B cell (primary cell): ENCODE measurements at regions not wholly inside any gene's neighbourhood (a gene's known extent, or its start where the extent isn't known, plus 50 kb on each side); places are given as distances from the start of the nearest gene placed in this dataset.

Source experiments
- ATAC-seq: fragments of 200-7000 bp; cut with Tn5 transposase; one replicate; pipeline ENCODE4 v1.10.0; 2021; ENCODE audit warnings: low read depth, mild to moderate bottlenecking, moderate number of reproducible peaks, moderate library complexity
- CTCF ChIA-PET: fragments of 350-600 bp; sonication (Branson Sonifier 250); formaldehyde crosslinking; loops from one replicate; lab custom pipeline; 2021; ENCODE audit warnings: antibody characterized with exemption, inconsistent platforms; lab: Charles Lee
- POLR2A ChIA-PET: fragments of 350-600 bp; sonication (Branson Sonifier 250); formaldehyde crosslinking; loops from one replicate; lab custom pipeline; 2021; ENCODE audit warnings: antibody characterized with exemption; lab: Charles Lee
- DNase-seq: peaks from one replicate; pipeline ENCODE4 v3.0.0; 2013
- H2AFZ ChIP-seq: 2 replicates; pipeline ENCODE4 v1.6.1; 2012; ENCODE audit warnings: mild to moderate bottlenecking, low read depth, low read length; ENCODE audit not compliant: insufficient read depth, poor library complexity, severe bottlenecking
- H3K27ac ChIP-seq, 2 donors: 1 replicate in 1 of 2; 2 replicates in 1 of 2; pipeline ENCODE4 v1.5.1; 2012 to 2013; ENCODE audit warnings: low read length in 2 of 2, mild to moderate bottlenecking in 2 of 2, moderate library complexity in 1 of 2
- H3K27me3 ChIP-seq, 4 experiments: fragments of 200-600 bp in 1 of 4; sonication (generic) in 1 of 4; replicated peaks in 1 of 4; 1 replicate in 2 of 4; 2 replicates in 2 of 4; pipeline versions ENCODE4 v1.6.1 to v1.7.0; 2013 to 2016; ENCODE audit warnings: low read length in 3 of 4, mild to moderate bottlenecking in 2 of 4, mixed read lengths in 1 of 4, moderate library complexity in 1 of 4; ENCODE audit not compliant: insufficient read depth in 4 of 4, control insufficient read depth in 3 of 4; ENCODE audit errors: control extremely low read depth in 1 of 4
- H3K36me3 ChIP-seq, 2 experiments: replicated peaks in 1 of 2; 1 replicate in 1 of 2; 2 replicates in 1 of 2; pipeline versions ENCODE4 v1.6.1 to v1.7.1; 2013; ENCODE audit warnings: low read length in 1 of 2; ENCODE audit not compliant: insufficient read depth in 2 of 2, control insufficient read depth in 1 of 2; ENCODE audit errors: control extremely low read depth in 1 of 2, extremely low read depth in 1 of 2
- H3K4me1 ChIP-seq, 2 donors: fragments of 200-600 bp in 1 of 2; sonication (generic) in 1 of 2; 1 replicate in 1 of 2; 2 replicates in 1 of 2; pipeline versions ENCODE4 v1.5.1 to v1.6.1; 2013 to 2017; ENCODE audit warnings: low read length in 2 of 2; ENCODE audit not compliant: control insufficient read depth in 2 of 2, insufficient read depth in 2 of 2
- H3K4me2 ChIP-seq: replicated peaks from 2 replicates; pipeline ENCODE3; 2012; ENCODE audit warnings: mild to moderate bottlenecking, low read depth, low read length; ENCODE audit not compliant: poor library complexity, severe bottlenecking
- H3K4me3 ChIP-seq, 5 experiments: fragments of 200-600 bp in 1 of 5; sonication (generic) in 1 of 5; 1 replicate in 3 of 5; 2 replicates in 2 of 5; pipeline versions ENCODE4 v1.5.1 to v1.7.0; 2011 to 2016; ENCODE audit warnings: low read length in 4 of 5, mild to moderate bottlenecking in 4 of 5, low read depth in 2 of 5, control low read depth in 1 of 5, moderate library complexity in 1 of 5; ENCODE audit not compliant: insufficient read depth in 1 of 5; ENCODE audit errors: control extremely low read depth in 1 of 5, extremely low read depth in 1 of 5
- H3K79me2 ChIP-seq: fragments of 200-600 bp; sonication (generic); one replicate; pipeline ENCODE4 v1.6.0; 2016; ENCODE audit warnings: low read length; ENCODE audit not compliant: control insufficient read depth, insufficient read depth
- H3K9ac ChIP-seq: fragments of 200-600 bp; sonication (generic); 2 replicates; pipeline ENCODE4 v1.6.1; 2017; ENCODE audit warnings: mild to moderate bottlenecking, low read length, moderate library complexity
- H3K9me3 ChIP-seq, 3 donors: one replicate each; pipeline versions ENCODE4 v1.6.1 to v1.7.1; 2013; ENCODE audit warnings: low read length in 2 of 3; ENCODE audit not compliant: control insufficient read depth in 2 of 3, insufficient read depth in 1 of 3; ENCODE audit errors: control extremely low read depth in 1 of 3
- H4K20me1 ChIP-seq: 2 replicates; pipeline ENCODE4 v1.6.0; 2012; ENCODE audit warnings: mild to moderate bottlenecking, low read length; ENCODE audit not compliant: insufficient read depth, control insufficient read depth, poor library complexity, severe bottlenecking
- H3K27ac Mint-ChIP-seq: one replicate; pipeline ENCODE4 v1.8.0; 2021; ENCODE audit warnings: mixed read lengths
- H3K27me3 Mint-ChIP-seq: one replicate; pipeline ENCODE4 v1.8.0; 2021; ENCODE audit warnings: mixed read lengths
- H3K4me1 Mint-ChIP-seq: one replicate; pipeline ENCODE4 v1.8.0; 2021; ENCODE audit warnings: mixed read lengths
- H3K4me3 Mint-ChIP-seq: one replicate; pipeline ENCODE4 v1.8.0; 2021; ENCODE audit warnings: mixed read lengths
- H3K9me3 Mint-ChIP-seq: one replicate; pipeline ENCODE4 v1.8.0; 2022; ENCODE audit warnings: mixed read lengths; ENCODE audit not compliant: insufficient read depth
- CTCF ChIP-seq: fragments of 200-600 bp; IDR thresholded peaks from one replicate; pipeline ENCODE4 v1.8.0; 2022; ENCODE audit warnings: antibody characterized with exemption, mild to moderate bottlenecking
- EZH2 ChIP-seq: IDR thresholded peaks from 2 replicates; pipeline ENCODE4 v1.6.1; 2012; ENCODE audit warnings: borderline replicate concordance, low read depth, mild to moderate bottlenecking, moderate library complexity, low read length; ENCODE audit not compliant: insufficient read depth, poor library complexity, severe bottlenecking
- WGBS: methylation state at CpG from one replicate; pipeline ENCODE4 v1.1.5; 2013; ENCODE audit warnings: missing lambda C conversion rate; ENCODE audit not compliant: insufficient coverage; 5-methylcytosine and 5-hydroxymethylcytosine counted together
- intact Hi-C: fragments of 100-400 bp; cut with micrococcal nuclease; formaldehyde crosslinking; loops from one replicate; pipeline ENCODE4 v1.10.0; 2022

DNA sequence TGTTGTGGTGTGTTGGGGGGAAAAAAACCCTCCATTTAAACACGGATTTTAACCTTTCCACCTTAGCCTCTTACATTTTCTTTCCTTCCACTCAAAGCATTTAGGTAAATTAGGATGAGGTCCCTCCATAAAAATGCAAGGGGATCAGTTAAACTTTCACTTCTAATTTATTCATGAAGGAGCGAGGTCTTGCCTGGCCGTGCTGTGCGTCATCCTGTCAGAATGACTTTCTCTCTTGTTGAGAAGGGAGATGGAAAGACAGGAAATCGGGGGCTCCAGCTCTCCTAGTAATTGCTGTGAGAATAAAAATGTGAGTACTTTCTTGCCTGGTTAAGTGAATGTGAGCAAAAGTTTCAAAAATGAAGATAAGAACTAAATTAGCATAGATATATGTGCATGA lies 962.3 kb upstream of the NR2F2 start:
- ChIA-PET POLR2A (no interaction called here), CTCF (no interaction called here)
- H3K4me3 Mint-ChIP-seq: no peak overlapping the region
- H3K27ac Mint-ChIP-seq: no peak overlapping the region
- no peaks in the 10 kb centered on the region for H3K9me3 Mint-ChIP-seq
- H3K27me3 ChIP-seq: no peaks in the 10 kb centered on the region
- ATAC-seq (no peak), DNase-seq (no peak)
- H3K27me3 Mint-ChIP-seq: no peaks in the 10 kb centered on the region
- H3K9me3 ChIP-seq: no peaks in the 10 kb centered on the region
- WGBS: 45% methylated on average over 3 of the region's 5 CpGs
- no peak overlapping the region for H3K4me2 ChIP-seq
- no peaks in the 10 kb centered on the region for H4K20me1 ChIP-seq
- no peak overlapping the region for H3K27ac ChIP-seq
- intact Hi-C loops: no loop called here
- H3K4me1 Mint-ChIP-seq: no peaks in the 10 kb centered on the region
- H3K4me3 ChIP-seq: no peak overlapping the region
- H3K36me3 ChIP-seq: no peaks in the 10 kb centered on the region
- no peaks in the 10 kb centered on the region for H3K4me1 ChIP-seq
- H3K79me2 ChIP-seq: no peaks in the 10 kb centered on the region
- H2AFZ ChIP-seq: no peak overlapping the region
- H3K9ac ChIP-seq: no peak overlapping the region
- TF ChIP-seq EZH2: no peak
- TF ChIP-seq CTCF: no peak

GRCh38 chr15:95368755-95369601 lies 961.5 kb upstream of the NR2F2 start:
- TF ChIP-seq CTCF: no peak
- no peak for ATAC-seq
- Mint-ChIP-seq H3K27me3 (no peaks in the 10 kb centered on the region), H3K9me3 (no peaks in the 10 kb centered on the region), H3K27ac (no peak overlapping the region), H3K4me1 (no peaks in the 10 kb centered on the region), H3K4me3 (no peak overlapping the region)
- H2AFZ ChIP-seq: no peak overlapping the region
- CTCF ChIA-PET: interaction anchor here (0.6 kb wide), 1 partner anchor 79 kb away, joined by 3 read pairs; no protein-coding TSS in a partner anchor
- no peaks in the 10 kb centered on the region for H3K79me2 ChIP-seq
- H3K27ac ChIP-seq: no peak overlapping the region
- DNase-seq: no peak
- no peaks in the 10 kb centered on the region for H4K20me1 ChIP-seq
- POLR2A ChIA-PET: no interaction called here
- no peak overlapping the region for H3K9ac ChIP-seq
- H3K4me3 ChIP-seq: no peak overlapping the region
- H3K36me3 ChIP-seq: no peaks in the 10 kb centered on the region
- H3K4me1 ChIP-seq: no peaks in the 10 kb centered on the region
- no CpG with 5 or more reads among the region's 7 CpGs for WGBS
- no peaks in the 10 kb centered on the region for H3K27me3 ChIP-seq
- intact Hi-C loops: no loop called here
- no peak overlapping the region for H3K4me2 ChIP-seq
- H3K9me3 ChIP-seq: no peaks in the 10 kb centered on the region
